ENCODE measurements at regions not wholly inside any gene's neighbourhood (a gene's known extent, or its start where the extent isn't known, plus 50 kb on each side); places are given as distances from the start of the nearest gene placed in this dataset.

GRCh38 chr10:4355350-4355749 lies 470.7 kb upstream of the AKR1E2 start:
- Mint-ChIP-seq H3K27me3 (ENCODE audit: low read depth) (no peaks in the 10 kb centered on the region), H3K36me3 (no peaks in the 10 kb centered on the region), H3K9me3 (0 out of 2 replicates have a peak, but pooled peaks cover 4% of the 10 kb centered on the region), H3K27ac (no peak overlapping the region), H3K4me3 (no peak overlapping the region), H3K4me1 (peaks cover 14% of the 10 kb centered on the region)
- TF ChIP-seq ATF1 (CRISPR knock-in tag; IDR thresholded peaks at IDR 0.05) (no peak), FOXP4 (CRISPR knock-in tag; IDR thresholded peaks at IDR 0.05) (no peak), JUN (CRISPR knock-in tag; IDR thresholded peaks at IDR 0.05) (no peak), ESRRA (CRISPR knock-in tag; IDR thresholded peaks at IDR 0.05; ENCODE audit: borderline replicate concordance) (no peak), AFF4 (CRISPR knock-in tag; IDR thresholded peaks at IDR 0.05; ENCODE audit: borderline replicate concordance) (no peak)
- ChIA-PET CTCF (no interaction called here), POLR2A (no interaction called here)
- DNase-seq (ENCODE audit: low spot score): no peak
- no peak for ATAC-seq

GRCh38 chr10:4354382-4354812 lies 471.6 kb upstream of the AKR1E2 start:
- TF ChIP-seq ATF3 (CRISPR knock-in tag; conservative IDR thresholded peaks at IDR 0.05) (no peak), FOXK1 (CRISPR knock-in tag; IDR thresholded peaks at IDR 0.05) (no peak), ZNF396 (CRISPR knock-in tag; IDR thresholded peaks at IDR 0.05; ENCODE audit: borderline replicate concordance) (no peak), NR1H2 (CRISPR knock-in tag; IDR thresholded peaks at IDR 0.05) (no peak)
- H3K36me3 Mint-ChIP-seq: no peaks in the 10 kb centered on the region
- no peaks in the 10 kb centered on the region for H3K27me3 Mint-ChIP-seq (ENCODE audit: low read depth)
- CTCF ChIA-PET: no interaction called here
- peaks cover 9% of the 10 kb centered on the region; the same call in 1 of the 2 replicates for H3K9me3 Mint-ChIP-seq
- H3K4me3 Mint-ChIP-seq: no peak overlapping the region
- POLR2A ChIA-PET: no interaction called here
- peaks cover 14% of the 10 kb centered on the region for H3K4me1 Mint-ChIP-seq
- no peak for DNase-seq (ENCODE audit: low spot score)
- ATAC-seq: peak; percentile 26; the same call in 1 of the 2 replicates
- no peak overlapping the region for H3K27ac Mint-ChIP-seq

- H3K9me3 Mint-ChIP-seq: peaks cover 9% of the 10 kb centered on the region; the same call in 1 of the 2 replicates
- peaks cover 14% of the 10 kb centered on the region for H3K4me1 Mint-ChIP-seq
- ATAC-seq: no peak
- no peak overlapping the region for H3K27ac Mint-ChIP-seq
- ChIA-PET POLR2A (no interaction called here), CTCF (no interaction called here)
- H3K27me3 Mint-ChIP-seq (ENCODE audit: low read depth): no peaks in the 10 kb centered on the region
- no peak for DNase-seq (ENCODE audit: low spot score)
- H3K36me3 Mint-ChIP-seq: no peaks in the 10 kb centered on the region
- no peak overlapping the region for H3K4me3 Mint-ChIP-seq
- TF ChIP-seq ZNF263 (CRISPR knock-in tag; IDR thresholded peaks at IDR 0.05; ENCODE audit: low read depth) (no peak), FOXJ3 (CRISPR knock-in tag; IDR thresholded peaks at IDR 0.05; ENCODE audit: borderline replicate concordance) (no peak), OVOL2 (CRISPR knock-in tag; IDR thresholded peaks at IDR 0.05; ENCODE audit: borderline replicate concordance) (no peak), PRDM15 (CRISPR knock-in tag; IDR thresholded peaks at IDR 0.05) (no peak), CREM (CRISPR knock-in tag; IDR thresholded peaks at IDR 0.05) (no peak), ZBTB21 (CRISPR knock-in tag; IDR thresholded peaks at IDR 0.05; ENCODE audit: borderline replicate concordance) (no peak), ERG (CRISPR knock-in tag; IDR thresholded peaks at IDR 0.05) (no peak), ATF3 (CRISPR knock-in tag; conservative IDR thresholded peaks at IDR 0.05) (no peak), GTF2I (CRISPR knock-in tag; conservative IDR thresholded peaks at IDR 0.05) (no peak), ZMAT4 (CRISPR knock-in tag; IDR thresholded peaks at IDR 0.05) (no peak), MYBL2 (CRISPR knock-in tag; IDR thresholded peaks at IDR 0.05) (no peak), ZNF671 (CRISPR knock-in tag; IDR thresholded peaks at IDR 0.05) (no peak), NFYB (CRISPR knock-in tag; conservative IDR thresholded peaks at IDR 0.05; ENCODE audit: low read depth) (no peak)
Observed at GRCh38 chr10:4353964-4354363, 472.0 kb upstream of the AKR1E2 start.
